Activated CD8-positive, alpha-beta T cell treated with anti-CD3 and anti-CD28 coated beads for 36 hours (primary cell): ENCODE measurements at regions not wholly inside any gene's neighbourhood (a gene's known extent, or its start where the extent isn't known, plus 50 kb on each side); places are given as distances from the start of the nearest gene placed in this dataset.

Source experiments
- ATAC-seq: fragments of 200-7000 bp; cut with Tn5 transposase; one replicate; pipeline ENCODE4 v1.10.0; 2021; ENCODE audit warnings: mild to moderate bottlenecking, moderate library complexity
- CTCF ChIA-PET: fragments of 350-600 bp; sonication (Branson Sonifier 250); formaldehyde crosslinking; loops from one replicate; lab custom pipeline; 2021; ENCODE audit warnings: antibody characterized with exemption; lab: Charles Lee
- POLR2A ChIA-PET: fragments of 350-600 bp; sonication (Branson Sonifier 250); formaldehyde crosslinking; loops from one replicate; lab custom pipeline; 2021; ENCODE audit warnings: antibody characterized with exemption; lab: Charles Lee
- DNase-seq: peaks from one replicate; pipeline ENCODE4 v3.0.0-alpha.2; 2020
- H3K27ac Mint-ChIP-seq: one replicate; pipeline ENCODE4 v1.8.0; 2021; ENCODE audit warnings: mild to moderate bottlenecking, mixed read lengths
- H3K27me3 Mint-ChIP-seq: one replicate; pipeline ENCODE4 v1.8.0; 2021; ENCODE audit warnings: mixed read lengths
- H3K36me3 Mint-ChIP-seq: one replicate; pipeline ENCODE4 v1.8.0; 2021; ENCODE audit warnings: low read depth, mixed read lengths
- H3K4me1 Mint-ChIP-seq: one replicate; pipeline ENCODE4 v1.8.0; 2021; ENCODE audit warnings: low read depth, mixed read lengths
- H3K4me3 Mint-ChIP-seq: one replicate; pipeline ENCODE4 v1.8.0; 2021; ENCODE audit warnings: mild to moderate bottlenecking, moderate library complexity, mixed read lengths
- H3K9me3 Mint-ChIP-seq: one replicate; pipeline ENCODE4 v1.8.0; 2021; ENCODE audit warnings: mixed read lengths
- intact Hi-C: fragments of 100-400 bp; cut with micrococcal nuclease; formaldehyde crosslinking; loops from one replicate; pipeline ENCODE4 v1.10.0; 2022
- TF ChIP-seq, protein P1 (sequence below): fragments of 200-600 bp; IDR thresholded peaks from one replicate; pipeline ENCODE4 v1.8.0; 2022; ENCODE audit warnings: antibody characterized with exemption, mild to moderate bottlenecking

DNA sequence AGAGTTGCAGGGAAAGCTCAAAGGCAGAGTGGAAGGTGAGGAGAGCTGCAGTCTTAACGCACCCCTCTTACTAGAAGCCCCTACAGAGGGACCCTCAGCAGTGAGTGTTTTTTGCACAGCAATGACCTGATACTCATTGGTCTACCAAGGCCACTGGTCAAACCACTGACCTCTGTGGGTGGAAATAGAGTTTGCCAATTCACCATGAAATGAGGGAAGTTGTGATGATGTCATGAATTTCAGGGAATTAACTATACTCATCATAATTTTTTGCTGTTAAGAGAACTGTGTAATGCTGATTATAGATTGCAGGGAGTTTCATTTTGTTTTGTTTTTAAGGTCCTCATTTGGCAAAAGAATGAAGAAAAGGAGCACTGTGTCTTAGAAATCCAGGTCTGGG lies 101.7 kb upstream of the SMAD3 start:
- Mint-ChIP-seq H3K27ac (no peak overlapping the region), H3K4me3 (no peak overlapping the region), H3K36me3 (no peaks in the 10 kb centered on the region), H3K9me3 (no peaks in the 10 kb centered on the region), H3K4me1 (no peaks in the 10 kb centered on the region), H3K27me3 (no peaks in the 10 kb centered on the region)
- POLR2A ChIA-PET = no interaction called here
- TF ChIP-seq, protein P1, sequence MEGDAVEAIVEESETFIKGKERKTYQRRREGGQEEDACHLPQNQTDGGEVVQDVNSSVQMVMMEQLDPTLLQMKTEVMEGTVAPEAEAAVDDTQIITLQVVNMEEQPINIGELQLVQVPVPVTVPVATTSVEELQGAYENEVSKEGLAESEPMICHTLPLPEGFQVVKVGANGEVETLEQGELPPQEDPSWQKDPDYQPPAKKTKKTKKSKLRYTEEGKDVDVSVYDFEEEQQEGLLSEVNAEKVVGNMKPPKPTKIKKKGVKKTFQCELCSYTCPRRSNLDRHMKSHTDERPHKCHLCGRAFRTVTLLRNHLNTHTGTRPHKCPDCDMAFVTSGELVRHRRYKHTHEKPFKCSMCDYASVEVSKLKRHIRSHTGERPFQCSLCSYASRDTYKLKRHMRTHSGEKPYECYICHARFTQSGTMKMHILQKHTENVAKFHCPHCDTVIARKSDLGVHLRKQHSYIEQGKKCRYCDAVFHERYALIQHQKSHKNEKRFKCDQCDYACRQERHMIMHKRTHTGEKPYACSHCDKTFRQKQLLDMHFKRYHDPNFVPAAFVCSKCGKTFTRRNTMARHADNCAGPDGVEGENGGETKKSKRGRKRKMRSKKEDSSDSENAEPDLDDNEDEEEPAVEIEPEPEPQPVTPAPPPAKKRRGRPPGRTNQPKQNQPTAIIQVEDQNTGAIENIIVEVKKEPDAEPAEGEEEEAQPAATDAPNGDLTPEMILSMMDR = no peak
- ATAC-seq = no peak
- intact Hi-C loops = no loop called here
- CTCF ChIA-PET = interaction anchor here (1.0 to 1.5 kb wide), 2 partner anchors 17 to 245 kb away, joined by 3 to 5 read pairs; no protein-coding TSS in a partner anchor
- no peak for DNase-seq

DNA sequence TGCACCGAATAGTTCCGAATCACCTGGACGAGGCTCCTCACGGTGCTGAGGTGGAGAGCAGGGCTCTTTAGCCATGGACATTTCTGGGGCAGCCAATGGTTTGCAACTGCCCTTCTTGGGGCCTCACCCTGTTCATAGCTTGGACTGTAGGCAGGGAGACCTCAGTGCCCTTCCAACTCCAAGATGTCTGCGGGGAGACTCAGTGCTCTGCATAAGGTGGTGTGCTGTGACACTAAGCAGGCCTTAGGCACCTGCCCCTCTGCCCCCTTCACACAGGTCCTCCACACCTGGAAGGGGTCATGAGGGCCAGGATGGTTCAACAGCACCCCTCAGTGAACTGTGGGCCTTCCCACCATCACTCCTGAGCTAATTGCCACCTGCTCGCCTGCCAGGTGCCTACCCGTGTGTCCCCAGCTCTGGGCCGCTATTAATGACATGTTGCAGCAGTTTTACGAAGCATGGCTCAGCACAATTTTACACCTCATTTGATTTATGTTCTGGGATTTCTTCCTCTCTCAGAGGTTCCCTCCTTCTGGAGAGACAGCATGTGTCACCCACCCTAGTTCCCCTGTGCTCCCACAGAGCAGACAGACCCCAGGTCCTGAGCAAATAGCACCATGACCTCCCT lies 101.2 kb upstream of the SMAD3 start:
- no peaks in the 10 kb centered on the region for H3K4me1 Mint-ChIP-seq
- TF ChIP-seq, protein P1 = no peak
- no peaks in the 10 kb centered on the region for H3K27me3 Mint-ChIP-seq
- H3K27ac Mint-ChIP-seq = no peak overlapping the region
- intact Hi-C loops = no loop called here
- POLR2A ChIA-PET = no interaction called here
- H3K9me3 Mint-ChIP-seq = no peaks in the 10 kb centered on the region
- DNase-seq = no peak
- ATAC-seq = no peak
- H3K4me3 Mint-ChIP-seq = no peak overlapping the region
- no peaks in the 10 kb centered on the region for H3K36me3 Mint-ChIP-seq
- CTCF ChIA-PET = interaction anchor here (1.7 kb wide), 1 partner anchor 12 kb away, joined by 5 read pairs; no protein-coding TSS in a partner anchor

DNA sequence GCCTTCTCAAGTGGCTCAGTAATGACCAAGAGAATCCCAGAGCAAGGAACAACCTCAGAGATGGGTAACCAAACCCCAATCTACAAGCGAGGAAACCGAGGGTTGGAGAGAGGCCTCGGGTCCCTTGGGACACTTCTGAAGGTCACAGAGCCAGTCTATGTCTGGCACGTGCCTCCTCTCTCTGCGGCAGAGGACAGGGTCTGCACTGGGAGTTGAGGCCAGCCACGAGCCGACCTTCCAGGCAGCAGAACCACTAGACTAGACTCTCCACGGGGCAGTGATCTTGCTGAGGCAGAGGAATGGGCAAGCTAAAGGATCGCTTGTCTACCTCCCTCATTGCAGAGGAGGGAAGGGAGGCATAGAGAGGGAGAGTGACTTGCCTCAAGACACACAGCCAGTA lies 100.6 kb upstream of the SMAD3 start:
- no peaks in the 10 kb centered on the region for H3K9me3 Mint-ChIP-seq

DNA sequence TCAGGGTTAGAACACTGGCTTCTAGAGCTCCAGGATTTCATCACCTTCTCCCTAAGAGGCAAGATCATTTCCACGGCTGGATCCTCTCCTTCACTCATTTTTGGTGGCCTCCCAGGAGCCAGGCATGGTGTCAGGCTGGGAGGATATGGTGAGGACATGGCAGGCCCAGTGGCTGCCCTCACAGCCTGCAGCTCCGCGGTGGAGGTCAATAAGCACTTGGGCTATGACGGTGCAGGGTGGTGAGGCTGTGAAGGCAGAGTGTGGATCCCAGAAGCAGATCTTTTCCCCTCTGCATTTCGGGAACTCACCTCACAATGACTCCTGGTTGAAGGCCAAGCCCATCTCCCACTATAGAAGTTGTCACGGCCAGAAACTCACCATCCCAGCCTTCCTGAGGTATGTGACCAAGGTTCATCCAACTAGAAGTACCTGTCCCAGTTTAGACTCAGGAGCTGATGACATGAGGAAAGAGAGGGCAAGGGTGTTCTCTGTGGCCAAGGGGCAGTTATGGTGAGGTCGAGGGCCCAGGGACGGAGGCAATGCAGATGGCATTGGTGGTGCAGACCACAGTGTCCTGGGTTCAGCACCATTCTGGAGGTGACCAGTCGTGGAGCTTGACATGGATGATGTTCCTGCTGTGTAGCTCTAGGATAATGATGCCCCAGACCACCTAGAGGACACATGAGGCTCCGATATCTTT lies 100.1 kb upstream of the SMAD3 start:
- POLR2A ChIA-PET = no interaction called here
- no peak overlapping the region for H3K4me3 Mint-ChIP-seq
- no peaks in the 10 kb centered on the region for H3K36me3 Mint-ChIP-seq
- TF ChIP-seq, protein P1 = no peak
- H3K4me1 Mint-ChIP-seq = no peaks in the 10 kb centered on the region
- no peak for ATAC-seq
- intact Hi-C loops = no loop called here
- no peak for DNase-seq
- no peaks in the 10 kb centered on the region for H3K9me3 Mint-ChIP-seq
- no peak overlapping the region for H3K27ac Mint-ChIP-seq
- CTCF ChIA-PET = interaction anchor here (1.5 to 1.7 kb wide), 2 partner anchors 11 to 31 kb away, joined by 4 to 5 read pairs; no protein-coding TSS in a partner anchor
- H3K27me3 Mint-ChIP-seq = no peaks in the 10 kb centered on the region

More for the DNA sequence above, 100.6 kb upstream of the SMAD3 start:
- Mint-ChIP-seq H3K4me1 (no peaks in the 10 kb centered on the region), H3K36me3 (no peaks in the 10 kb centered on the region), H3K27me3 (no peaks in the 10 kb centered on the region), H3K4me3 (no peak overlapping the region), H3K27ac (no peak overlapping the region)
- no peak for ATAC-seq
- TF ChIP-seq, protein P1 = no peak
- no peak for DNase-seq
- ChIA-PET CTCF (interaction anchor here (1.7 kb wide), 1 partner anchor 11 kb away, joined by 5 read pairs; no protein-coding TSS in a partner anchor), POLR2A (no interaction called here)
- intact Hi-C loops = no loop called here

DNA sequence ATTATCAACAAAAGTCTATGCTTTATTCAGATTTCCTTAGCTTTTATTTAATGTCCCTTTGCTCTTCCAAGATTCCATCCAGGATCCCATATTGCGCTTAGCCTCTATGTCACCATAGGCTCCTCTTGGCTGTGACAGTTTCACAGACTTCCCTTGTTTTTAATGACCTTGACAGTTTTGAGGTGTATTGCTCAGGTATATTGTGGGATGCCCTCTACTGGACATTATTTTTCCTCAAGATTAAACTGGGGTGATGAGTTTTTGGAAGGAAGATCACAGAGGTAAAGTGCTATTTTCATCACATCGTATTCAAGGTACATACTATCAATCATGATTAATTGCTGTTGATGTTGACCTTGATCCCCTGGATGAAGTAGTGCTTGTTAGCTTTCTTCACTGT lies 99.1 kb upstream of the SMAD3 start:
- CTCF ChIA-PET = interaction anchor here (1.1 to 1.7 kb wide), 3 partner anchors 10 to 315 kb away, joined by 3 to 5 read pairs (median 4); no protein-coding TSS in a partner anchor
- Mint-ChIP-seq H3K9me3 (no peaks in the 10 kb centered on the region), H3K4me3 (no peak overlapping the region), H3K27me3 (no peaks in the 10 kb centered on the region), H3K27ac (no peak overlapping the region), H3K4me1 (no peaks in the 10 kb centered on the region), H3K36me3 (no peaks in the 10 kb centered on the region)
- intact Hi-C loops = no loop called here
- DNase-seq (no peak), ATAC-seq (no peak)
- POLR2A ChIA-PET = no interaction called here
- TF ChIP-seq, protein P1 = no peak
